ENCODE measurements at regions not wholly inside any gene's neighbourhood (a gene's known extent, or its start where the extent isn't known, plus 50 kb on each side); places are given as distances from the start of the nearest gene placed in this dataset.

- WGBS (ENCODE audit: missing lambda C conversion rate) = 56% methylated on average over 3 of the region's 3 CpGs
These were observed 74.7 kb upstream of the PPM1B start for GRCh38 chr2:44093970-44094369.

GRCh38 chr2:44097322-44097907 is 71.3 kb upstream of the PPM1B start:
- 71% methylated on average over 6 of the region's 6 CpGs for WGBS (ENCODE audit: missing lambda C conversion rate)
- DNase-seq (ENCODE audit: low read depth in 1 of 2, low spot score in 1 of 2) (no peak), FAIRE-seq (no peak), ATAC-seq (no peak)
- Histone ChIP-seq H3K4me1 (peaks cover 13% of the 10 kb centered on the region), H3K9me3 (0 out of 3 replicates have a peak, but pooled peaks cover 10% of the 10 kb centered on the region), H3K27ac (no peak overlapping the region), H3K4me3 (no peak overlapping the region), H3K4me2 (peak overlapping the region; percentile 17; the same call in 1 of the 3 replicates)
- TF ChIP-seq POLR2A (IDR thresholded peaks at IDR 0.05; ENCODE audit: low read length) = no peak
- TF ChIP-seq HEYL (CRISPR knock-in tag; IDR thresholded peaks at IDR 0.05) = no peak
- no peak for TF ChIP-seq MAFK (IDR thresholded peaks at IDR 0.05; ENCODE audit: partially characterized antibody)
- POLR2A ChIA-PET = no interaction called here
- CTCF ChIA-PET = interaction anchor here (0.8 to 3.5 kb wide), 8 partner anchors 8 to 295 kb away, joined by 3 to 16 read pairs (median 4); no protein-coding TSS in a partner anchor

More at GRCh38 chr2:44093970-44094369, 74.7 kb upstream of the PPM1B start:
- Histone ChIP-seq H3K9me3 (0 out of 3 replicates have a peak, but pooled peaks cover 10% of the 10 kb centered on the region), H3K4me2 (no peak overlapping the region), H3K4me3 (no peak overlapping the region), H3K4me1 (peaks cover 7% of the 10 kb centered on the region), H3K27ac (no peak overlapping the region)
- ATAC-seq (no peak), DNase-seq (ENCODE audit: low read depth in 1 of 2, low spot score in 1 of 2) (no peak), FAIRE-seq (no peak)
- POLR2A ChIA-PET = no interaction called here
- CTCF ChIA-PET = interaction anchor here (0.5 to 0.9 kb wide), 5 partner anchors 9 to 149 kb away, joined by 3 to 4 read pairs (median 3); no protein-coding TSS in a partner anchor
- no peak for TF ChIP-seq BCL3 (IDR thresholded peaks at IDR 0.05)
- no peak for TF ChIP-seq NR3C1 (IDR thresholded peaks at IDR 0.05)
- no peak for TF ChIP-seq POLR2AphosphoS2 (conservative IDR thresholded peaks at IDR 0.05; ENCODE audit: low read length)
- no peak for TF ChIP-seq EHMT2 (IDR thresholded peaks at IDR 0.05; ENCODE audit: low read depth)
- TF ChIP-seq CEBPB (IDR thresholded peaks at IDR 0.05) = no peak
- no peak for TF ChIP-seq HOXB13 (CRISPR knock-in tag; IDR thresholded peaks at IDR 0.05; ENCODE audit: low read depth)
- TF ChIP-seq MYC (IDR thresholded peaks at IDR 0.05; ENCODE audit: borderline replicate concordance, low read length) = no peak
- no peak for TF ChIP-seq TFCP2L1 (CRISPR knock-in tag; IDR thresholded peaks at IDR 0.05)
- TF ChIP-seq SMC3 (IDR thresholded peaks at IDR 0.05) = no peak
- no peak for TF ChIP-seq CBX8 (IDR thresholded peaks at IDR 0.05)
- no peak for TF ChIP-seq MAX (IDR thresholded peaks at IDR 0.05)
- no peak for TF ChIP-seq ZFP36 (IDR thresholded peaks at IDR 0.05; ENCODE audit: borderline replicate concordance, partially characterized antibody)
- no peak for TF ChIP-seq NFE2L2 (conservative IDR thresholded peaks at IDR 0.05; ENCODE audit: low read length)
- no peak for TF ChIP-seq E2F6 (IDR thresholded peaks at IDR 0.05; ENCODE audit: borderline replicate concordance, low read depth)
- TF ChIP-seq, protein P1, sequence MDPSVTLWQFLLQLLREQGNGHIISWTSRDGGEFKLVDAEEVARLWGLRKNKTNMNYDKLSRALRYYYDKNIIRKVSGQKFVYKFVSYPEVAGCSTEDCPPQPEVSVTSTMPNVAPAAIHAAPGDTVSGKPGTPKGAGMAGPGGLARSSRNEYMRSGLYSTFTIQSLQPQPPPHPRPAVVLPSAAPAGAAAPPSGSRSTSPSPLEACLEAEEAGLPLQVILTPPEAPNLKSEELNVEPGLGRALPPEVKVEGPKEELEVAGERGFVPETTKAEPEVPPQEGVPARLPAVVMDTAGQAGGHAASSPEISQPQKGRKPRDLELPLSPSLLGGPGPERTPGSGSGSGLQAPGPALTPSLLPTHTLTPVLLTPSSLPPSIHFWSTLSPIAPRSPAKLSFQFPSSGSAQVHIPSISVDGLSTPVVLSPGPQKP (IDR thresholded peaks at IDR 0.05; ENCODE audit: low read depth, low read length) = no peak
- TF ChIP-seq BHLHE40 (IDR thresholded peaks at IDR 0.05; ENCODE audit: low read depth, low read length) = no peak
- no peak for TF ChIP-seq HOXB5 (CRISPR knock-in tag; IDR thresholded peaks at IDR 0.05)
- TF ChIP-seq CHD2 (IDR thresholded peaks at IDR 0.05; ENCODE audit: low read length, partially characterized antibody) = no peak
- TF ChIP-seq CBX2 (IDR thresholded peaks at IDR 0.05; ENCODE audit: borderline replicate concordance, low read depth) = no peak

DNA sequence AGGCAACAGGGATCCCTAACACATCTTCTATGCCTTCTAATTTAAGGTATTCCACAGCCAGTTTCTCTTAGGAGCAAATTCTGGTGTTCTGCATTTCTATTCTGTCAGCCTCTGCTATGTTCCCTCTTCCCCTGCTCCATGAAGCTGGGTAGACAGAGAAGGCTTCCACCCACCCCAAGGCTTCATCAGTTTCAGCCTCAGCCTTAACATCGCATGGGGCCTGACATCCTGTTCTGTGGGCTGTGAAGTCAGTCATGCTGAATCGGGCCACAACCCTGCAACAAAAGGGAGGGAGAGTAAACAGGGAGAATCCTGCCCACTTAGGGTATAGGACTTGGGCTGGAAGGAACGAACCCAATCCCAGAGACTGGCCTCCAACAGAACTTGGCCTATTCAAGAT is 70.6 kb upstream of the PPM1B start:
- DNase-seq (ENCODE audit: low read depth in 1 of 2, low spot score in 1 of 2) = no peak
- TF ChIP-seq, protein P2, sequence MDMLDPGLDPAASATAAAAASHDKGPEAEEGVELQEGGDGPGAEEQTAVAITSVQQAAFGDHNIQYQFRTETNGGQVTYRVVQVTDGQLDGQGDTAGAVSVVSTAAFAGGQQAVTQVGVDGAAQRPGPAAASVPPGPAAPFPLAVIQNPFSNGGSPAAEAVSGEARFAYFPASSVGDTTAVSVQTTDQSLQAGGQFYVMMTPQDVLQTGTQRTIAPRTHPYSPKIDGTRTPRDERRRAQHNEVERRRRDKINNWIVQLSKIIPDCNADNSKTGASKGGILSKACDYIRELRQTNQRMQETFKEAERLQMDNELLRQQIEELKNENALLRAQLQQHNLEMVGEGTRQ (IDR thresholded peaks at IDR 0.05) = no peak
- TF ChIP-seq CBX8 (IDR thresholded peaks at IDR 0.05) (no peak), HOXA7 (CRISPR knock-in tag; IDR thresholded peaks at IDR 0.05) (no peak), SREBF2 (IDR thresholded peaks at IDR 0.05) (no peak), GATA3 (IDR thresholded peaks at IDR 0.05; ENCODE audit: borderline replicate concordance) (no peak), ZSCAN20 (CRISPR knock-in tag; IDR thresholded peaks at IDR 0.05) (no peak), PBX3 (IDR thresholded peaks at IDR 0.05) (no peak), HMGXB4 (CRISPR knock-in tag; IDR thresholded peaks at IDR 0.05; ENCODE audit: borderline replicate concordance) (no peak)

More for the DNA sequence above, 70.6 kb upstream of the PPM1B start:
- H3K4me2 ChIP-seq = 0 out of 3 replicates have a peak overlapping the region, but pooled peaks have one; percentile 17
- peaks cover 13% of the 10 kb centered on the region for H3K4me1 ChIP-seq
- CTCF ChIA-PET = interaction anchor here (0.6 to 3.5 kb wide), 9 partner anchors 8 to 294 kb away, joined by 3 to 16 read pairs (median 3); no protein-coding TSS in a partner anchor
- ATAC-seq (no peak), FAIRE-seq (no peak)
- POLR2A ChIA-PET = no interaction called here
- H3K27ac ChIP-seq = no peak overlapping the region
- 69% methylated on average over 3 of the region's 3 CpGs for WGBS (ENCODE audit: missing lambda C conversion rate)
- no peak overlapping the region for H3K4me3 ChIP-seq
- H3K9me3 ChIP-seq = 0 out of 3 replicates have a peak, but pooled peaks cover 9% of the 10 kb centered on the region
